GM12873 (cell line): ENCODE measurements at regions not wholly inside any gene's neighbourhood (a gene's known extent, or its start where the extent isn't known, plus 50 kb on each side); places are given as distances from the start of the nearest gene placed in this dataset.

ENCODE experiments used
- TF ChIP-seq, protein P1 (sequence below): IDR thresholded peaks from 2 replicates; pipeline ENCODE4 v1.5.1; 2012; ENCODE audit warnings: low read depth, mild to moderate bottlenecking, moderate library complexity, low read length, control low read depth; ENCODE audit not compliant: insufficient read depth; ENCODE audit errors: missing control alignments

DNA sequence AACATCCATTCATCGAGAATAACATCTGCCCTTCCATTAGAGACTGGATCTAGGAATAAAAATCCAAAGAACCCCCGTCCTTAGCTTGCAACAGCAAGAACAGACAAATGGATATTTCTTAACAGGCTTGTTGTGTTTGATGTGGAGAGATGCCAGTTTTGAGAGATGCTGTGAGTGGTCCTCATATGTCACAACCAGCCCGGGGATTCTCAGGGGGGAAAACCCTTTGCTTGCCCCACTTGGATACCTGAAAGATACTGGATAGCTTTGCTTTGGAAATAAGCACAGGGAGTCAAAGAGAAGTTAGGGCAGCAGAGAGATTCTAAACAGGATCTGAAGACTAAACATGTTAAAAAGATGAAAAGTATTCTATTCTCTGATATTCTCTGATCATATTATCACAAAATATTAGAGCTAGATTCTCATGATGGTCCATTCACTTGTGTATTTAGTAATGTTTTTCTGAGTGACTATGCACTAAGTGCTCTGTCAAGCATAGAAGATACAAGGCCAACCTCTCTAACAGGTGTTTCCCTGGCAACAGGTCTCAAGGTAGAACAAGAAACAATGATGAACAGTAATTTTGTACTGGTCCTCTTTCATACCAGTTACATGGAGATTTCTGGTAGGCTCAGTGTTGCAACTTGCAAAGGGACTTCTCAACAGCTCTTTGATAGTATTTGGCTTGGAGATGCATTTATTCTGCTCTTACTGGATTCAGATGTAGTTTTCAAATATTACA lies 348.2 kb downstream of the MYCN start:
- TF ChIP-seq, protein P1, sequence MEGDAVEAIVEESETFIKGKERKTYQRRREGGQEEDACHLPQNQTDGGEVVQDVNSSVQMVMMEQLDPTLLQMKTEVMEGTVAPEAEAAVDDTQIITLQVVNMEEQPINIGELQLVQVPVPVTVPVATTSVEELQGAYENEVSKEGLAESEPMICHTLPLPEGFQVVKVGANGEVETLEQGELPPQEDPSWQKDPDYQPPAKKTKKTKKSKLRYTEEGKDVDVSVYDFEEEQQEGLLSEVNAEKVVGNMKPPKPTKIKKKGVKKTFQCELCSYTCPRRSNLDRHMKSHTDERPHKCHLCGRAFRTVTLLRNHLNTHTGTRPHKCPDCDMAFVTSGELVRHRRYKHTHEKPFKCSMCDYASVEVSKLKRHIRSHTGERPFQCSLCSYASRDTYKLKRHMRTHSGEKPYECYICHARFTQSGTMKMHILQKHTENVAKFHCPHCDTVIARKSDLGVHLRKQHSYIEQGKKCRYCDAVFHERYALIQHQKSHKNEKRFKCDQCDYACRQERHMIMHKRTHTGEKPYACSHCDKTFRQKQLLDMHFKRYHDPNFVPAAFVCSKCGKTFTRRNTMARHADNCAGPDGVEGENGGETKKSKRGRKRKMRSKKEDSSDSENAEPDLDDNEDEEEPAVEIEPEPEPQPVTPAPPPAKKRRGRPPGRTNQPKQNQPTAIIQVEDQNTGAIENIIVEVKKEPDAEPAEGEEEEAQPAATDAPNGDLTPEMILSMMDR: no peak

DNA sequence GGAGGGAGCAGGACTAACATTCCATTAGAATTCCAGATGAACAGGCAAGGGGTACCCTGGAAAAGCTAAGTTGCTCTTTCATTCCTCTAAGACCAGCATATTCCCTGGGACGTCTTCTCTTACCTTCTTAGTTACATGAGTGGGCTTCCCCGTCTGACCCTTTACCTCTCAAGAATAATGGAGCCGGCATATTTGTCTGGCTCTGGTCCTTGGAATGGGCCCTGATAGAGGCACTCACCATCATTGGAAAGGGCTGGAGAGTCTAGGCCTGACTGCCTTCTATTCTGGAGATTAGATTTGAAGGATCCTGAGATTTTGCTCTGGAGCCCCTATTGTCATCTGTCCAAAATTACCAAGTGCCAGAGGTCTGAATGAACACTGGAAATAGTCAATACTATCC lies 347.5 kb downstream of the MYCN start:
- TF ChIP-seq, protein P1: no peak

DNA sequence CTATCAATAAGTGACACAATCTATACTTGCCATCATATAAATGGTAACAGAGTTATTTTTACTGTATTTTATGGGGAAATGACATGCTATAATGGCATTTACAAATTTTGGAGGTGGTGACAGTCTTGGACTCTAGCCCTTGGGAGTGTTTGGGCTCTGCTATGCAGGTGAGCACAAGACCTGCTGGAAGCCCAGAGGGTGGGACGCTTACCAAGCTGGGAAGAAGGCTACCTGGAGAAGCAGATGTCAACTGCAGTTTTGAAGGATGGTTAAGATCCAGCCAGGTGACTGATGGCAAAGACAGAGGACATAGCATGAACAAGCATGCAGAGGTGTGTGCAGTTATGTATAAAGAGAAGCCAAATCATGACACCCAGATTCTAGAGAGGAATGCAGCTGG lies 346.9 kb downstream of the MYCN start:
- TF ChIP-seq, protein P1: no peak

DNA sequence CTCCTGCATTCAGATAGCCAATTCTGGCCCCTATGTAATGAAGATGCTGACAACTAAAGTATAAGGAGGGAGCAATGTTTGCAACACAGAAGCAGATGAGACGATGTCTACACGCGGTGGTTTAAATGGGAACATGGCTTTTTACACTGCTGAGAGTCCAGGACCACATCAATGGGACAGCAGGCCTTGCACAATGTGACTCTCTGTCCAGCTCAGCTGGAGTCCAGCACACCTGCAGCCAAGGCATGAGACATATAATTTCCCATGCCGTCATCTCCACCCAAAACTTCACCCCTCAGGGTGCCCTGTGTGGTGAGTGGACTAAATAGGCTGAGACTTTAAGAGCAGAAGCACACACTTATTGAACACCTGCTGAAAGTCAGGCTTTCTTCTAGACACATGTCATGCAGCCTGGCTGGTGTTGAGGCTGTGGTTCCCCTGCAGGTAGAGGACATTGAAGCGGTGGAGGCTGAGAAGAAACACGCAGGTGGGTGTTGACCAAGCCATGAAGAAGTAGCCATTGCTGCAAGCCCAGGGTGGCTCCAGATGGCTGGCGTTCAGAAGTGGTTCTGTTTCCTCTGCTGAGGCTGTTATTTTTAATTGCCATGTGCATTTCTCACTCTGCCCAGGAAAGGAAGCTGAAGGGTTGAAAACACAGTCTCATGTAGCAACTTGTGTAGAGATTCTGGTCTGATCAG lies 345.6 kb downstream of the MYCN start:
- TF ChIP-seq, protein P1: no peak

DNA sequence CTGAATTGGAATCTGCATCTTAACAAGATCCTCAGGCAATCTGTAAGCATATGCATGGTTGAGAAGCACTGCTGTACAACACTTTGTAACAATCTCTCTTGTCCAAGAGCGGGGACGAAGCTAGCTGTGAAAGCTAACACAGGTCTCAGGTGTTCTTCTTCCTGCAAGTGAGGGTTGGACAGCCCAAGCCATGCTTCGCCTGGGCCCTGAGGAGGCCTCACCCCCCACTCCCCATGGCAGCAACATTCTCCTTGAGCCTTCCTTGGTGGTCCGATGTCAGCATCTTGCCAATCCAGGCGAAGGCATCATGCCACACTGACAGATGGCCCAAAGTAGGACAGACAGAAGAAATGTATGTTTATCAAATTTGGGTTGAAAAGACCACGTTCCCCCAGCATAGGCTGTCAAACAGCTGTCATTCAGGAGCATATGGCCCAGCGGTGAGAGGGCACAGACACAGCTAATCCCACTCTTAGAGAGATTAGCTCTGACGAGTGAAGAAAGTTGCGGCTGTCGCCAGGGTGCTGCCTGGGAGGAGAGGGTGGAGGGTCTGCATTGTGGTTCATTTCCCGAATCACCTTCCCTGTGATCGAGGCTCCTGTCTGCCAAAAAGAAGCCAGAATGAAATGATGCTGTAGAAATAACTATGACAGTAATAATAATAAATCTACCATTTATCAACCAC lies 344.7 kb downstream of the MYCN start:
- TF ChIP-seq, protein P1: no peak

DNA sequence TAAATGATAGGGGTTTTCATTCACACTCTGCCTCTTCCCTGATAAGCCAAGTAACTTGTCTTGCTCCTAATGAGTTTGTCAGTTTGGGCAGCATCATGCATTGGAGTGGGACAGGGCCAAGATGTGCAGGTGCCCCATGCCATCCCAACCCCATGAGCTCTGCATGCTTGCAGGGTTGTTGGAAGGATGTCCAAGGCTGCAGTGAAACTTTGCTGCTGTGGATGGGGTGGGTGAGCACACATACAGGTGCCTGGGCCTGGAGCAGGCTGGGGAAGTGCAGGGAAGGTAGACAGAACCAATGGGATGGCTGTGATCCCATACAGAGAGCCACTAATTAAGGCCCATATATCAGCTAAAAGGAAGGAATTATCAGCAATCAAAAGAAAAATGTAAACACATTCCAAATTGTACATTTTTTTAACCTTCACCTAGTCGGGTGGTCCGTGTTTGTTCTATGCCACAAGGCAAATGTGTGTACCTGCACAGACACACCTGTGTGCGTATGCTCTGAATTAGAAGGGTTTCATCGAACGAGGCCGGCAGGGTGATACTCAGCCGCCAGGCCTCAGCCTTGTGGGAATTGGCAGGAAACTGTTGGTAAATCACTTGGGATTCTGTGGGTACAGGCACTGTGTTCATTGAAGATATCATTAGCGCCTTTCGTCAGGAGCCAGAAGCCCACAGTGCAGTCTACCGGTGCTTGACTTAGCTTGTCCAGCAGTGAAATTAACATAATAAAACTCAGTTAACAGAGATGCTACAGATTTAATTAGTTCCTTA lies 342.9 kb downstream of the MYCN start:
- TF ChIP-seq, protein P1: no peak
